Mucosa of descending colon (tissue), 3 donors: ENCODE measurements at regions not wholly inside any gene's neighbourhood (a gene's known extent, or its start where the extent isn't known, plus 50 kb on each side); places are given as distances from the start of the nearest gene placed in this dataset.

Source experiments
- ATAC-seq: fragments of 200-7000 bp; cut with Tn5 transposase; one replicate; pipeline ENCODE4 v1.9.1; 2020; ENCODE audit warnings: mild to moderate bottlenecking, moderate library complexity
- DNase-seq, 3 donors: peaks; one replicate each; pipeline ENCODE4 v3.0.0-alpha.2; 2020
- H3K36me3 ChIP-seq: fragments of 200-600 bp; one replicate; pipeline ENCODE4 v1.8.0; 2021; ENCODE audit warnings: low read depth, mild to moderate bottlenecking
- H3K4me1 ChIP-seq: fragments of 200-600 bp; one replicate; pipeline ENCODE4 v1.8.0; 2021; ENCODE audit warnings: low read depth, mild to moderate bottlenecking
- H3K4me3 ChIP-seq: fragments of 200-600 bp; one replicate; pipeline ENCODE4 v1.8.0; 2021; ENCODE audit warnings: mild to moderate bottlenecking
- H3K9me3 ChIP-seq: fragments of 200-600 bp; one replicate; pipeline ENCODE4 v1.8.0; 2021; ENCODE audit warnings: mild to moderate bottlenecking
- CTCF ChIP-seq: fragments of 200-600 bp; IDR thresholded peaks from one replicate; pipeline ENCODE4 v1.8.0; 2022; ENCODE audit warnings: antibody characterized with exemption, mild to moderate bottlenecking
- intact Hi-C, 2 donors: fragments of 100-400 bp; cut with DNase I in 1 of 2; cut with micrococcal nuclease in 1 of 2; formaldehyde crosslinking; loops; one replicate each; pipeline versions ENCODE4 v1.11.0 to v1.11.1; 2022; cut with DNase I, micrococcal nuclease
- donor health status: DM: no; HTN: no; CAD: no; lungs with moderate emphysema.
- donor health status: DM: no; HTN: no; CAD: no.
- donor health status: DM: no; HTN: yes; CAD: no.

GRCh38 chr10:78761311-78761781 is 307.4 kb upstream of the ZMIZ1 start:
- ATAC-seq (no peak), DNase-seq (no peak)
- H3K36me3 ChIP-seq: no peaks in the 10 kb centered on the region
- no peaks in the 10 kb centered on the region for H3K4me1 ChIP-seq
- no peaks in the 10 kb centered on the region for H3K9me3 ChIP-seq
- no peak for TF ChIP-seq CTCF
- no peak overlapping the region for H3K4me3 ChIP-seq
- intact Hi-C loops: no loop called here

GRCh38 chr10:78762086-78762630 is 306.6 kb upstream of the ZMIZ1 start:
- no peaks in the 10 kb centered on the region for H3K9me3 ChIP-seq
- no peak overlapping the region for H3K4me3 ChIP-seq
- no peaks in the 10 kb centered on the region for H3K4me1 ChIP-seq
- ATAC-seq (no peak), DNase-seq (no peak)
- H3K36me3 ChIP-seq: no peaks in the 10 kb centered on the region
- intact Hi-C loops: no loop called here
- no peak for TF ChIP-seq CTCF

GRCh38 chr10:78763234-78763633 is 305.5 kb upstream of the ZMIZ1 start:
- ATAC-seq: no peak
- Histone ChIP-seq H3K4me1 (no peaks in the 10 kb centered on the region), H3K4me3 (no peak overlapping the region), H3K36me3 (no peaks in the 10 kb centered on the region), H3K9me3 (no peaks in the 10 kb centered on the region)
- DNase-seq: no peak
- intact Hi-C loops: no loop called here
- TF ChIP-seq CTCF: no peak

- Histone ChIP-seq H3K9me3 (no peaks in the 10 kb centered on the region), H3K4me1 (no peaks in the 10 kb centered on the region), H3K36me3 (no peaks in the 10 kb centered on the region), H3K4me3 (no peak overlapping the region)
- DNase-seq (no peak), ATAC-seq (no peak)
- no peak for TF ChIP-seq CTCF
- intact Hi-C loops: no loop called here
These were observed 304.9 kb upstream of the ZMIZ1 start for GRCh38 chr10:78763651-78764395.

GRCh38 chr10:78764436-78764835 is 304.3 kb upstream of the ZMIZ1 start:
- Histone ChIP-seq H3K4me3 (no peak overlapping the region), H3K36me3 (no peaks in the 10 kb centered on the region), H3K9me3 (no peaks in the 10 kb centered on the region), H3K4me1 (no peaks in the 10 kb centered on the region)
- no peak for TF ChIP-seq CTCF
- DNase-seq (no peak), ATAC-seq (no peak)
- intact Hi-C loops: no loop called here
